Endothelial cell of umbilical vein (primary cell): ENCODE measurements at regions not wholly inside any gene's neighbourhood (a gene's known extent, or its start where the extent isn't known, plus 50 kb on each side); places are given as distances from the start of the nearest gene placed in this dataset.

Experiments used
- BruUV-seq: library from RNA; stranded (reverse); fragments of 400-500 nt; replicated peaks from 2 replicates; lab custom pipeline; 2021; lab: Mats Ljungman, UMichigan
- CTCF ChIA-PET: fragments of 300-600, 350-600 bp; sonication (Branson Sonifier 250); formaldehyde crosslinking; loops from one replicate; lab custom pipeline; 2021; ENCODE audit warnings: antibody characterized with exemption, inconsistent platforms; lab: Charles Lee
- POLR2A ChIA-PET: fragments of 300-600, 350-600 bp; sonication (Branson Sonifier 250); formaldehyde crosslinking; loops from one replicate; lab custom pipeline; 2021; ENCODE audit warnings: antibody characterized with exemption, inconsistent platforms; lab: Charles Lee
- DNase-seq: peaks from one replicate; pipeline ENCODE4 v3.0.0-alpha.2; 2011; ENCODE audit warnings: low read depth, low spot score
- FAIRE-seq: peaks from 2 replicates; lab custom pipeline; 2011; peaks lifted over from hg19 to GRCh38; lab: Jason Lieb, UNC
- H2AFZ ChIP-seq: 2 replicates; pipeline ENCODE4 v1.6.0; 2012; ENCODE audit warnings: low read depth, low read length, control low read depth, inconsistent platforms
- H3K27ac ChIP-seq: 2 replicates; pipeline ENCODE4 v1.5.1; 2011; ENCODE audit warnings: low read depth, mild to moderate bottlenecking, control low read depth, low read length, moderate library complexity; ENCODE audit not compliant: insufficient read depth
- H3K27me3 ChIP-seq, 2 experiments: 2 replicates each; pipeline versions ENCODE4 v1.6.0 to v1.6.1; 2011; ENCODE audit warnings: low read length in 2 of 2, mixed read lengths in 1 of 2; ENCODE audit not compliant: control insufficient read depth in 2 of 2, insufficient read depth in 2 of 2
- H3K36me3 ChIP-seq, 2 experiments: 2 replicates in 1 of 2; 3 replicates in 1 of 2; pipeline ENCODE4 v1.5.1; 2011; ENCODE audit warnings: low read length in 2 of 2, mild to moderate bottlenecking in 1 of 2, moderate library complexity in 1 of 2; ENCODE audit not compliant: control insufficient read depth in 2 of 2, insufficient read depth in 2 of 2; ENCODE audit errors: extremely low read depth in 1 of 2
- H3K4me1 ChIP-seq: 3 replicates; pipeline ENCODE4 v1.5.1; 2011; ENCODE audit warnings: mild to moderate bottlenecking, low read length; ENCODE audit not compliant: control insufficient read depth, insufficient read depth; ENCODE audit errors: extremely low read depth
- H3K4me2 ChIP-seq: 2 replicates; pipeline ENCODE4 v1.6.1; 2011; ENCODE audit warnings: low read length, control low read depth, mixed read lengths; ENCODE audit not compliant: insufficient read depth
- H3K4me3 ChIP-seq, 3 experiments: fragments of 200-600 bp in 1 of 3; sonication (generic), shearing (Covaris generic) in 1 of 3; replicated peaks in 1 of 3; 2 replicates each; pipeline ENCODE4 v1.5.1; 2011 to 2016; ENCODE audit warnings: control low read depth in 3 of 3, low read length in 3 of 3, mild to moderate bottlenecking in 2 of 3, inconsistent platforms in 1 of 3, low read depth in 1 of 3, moderate library complexity in 1 of 3; ENCODE audit not compliant: insufficient read depth in 1 of 3
- H3K79me2 ChIP-seq: 2 replicates; pipeline ENCODE4 v1.6.0; 2012; ENCODE audit warnings: low read length, inconsistent platforms; ENCODE audit not compliant: control insufficient read depth, insufficient read depth
- H3K9ac ChIP-seq: replicated peaks from 2 replicates; pipeline ENCODE3; 2011; ENCODE audit warnings: low read length, control low read depth; ENCODE audit not compliant: insufficient read depth; ENCODE audit errors: extremely low read depth
- H3K9me1 ChIP-seq: replicated peaks from 3 replicates; pipeline ENCODE4 v1.6.0; 2011; ENCODE audit warnings: mild to moderate bottlenecking, low read length; ENCODE audit not compliant: control insufficient read depth, insufficient read depth; ENCODE audit errors: extremely low read depth
- H3K9me3 ChIP-seq: replicated peaks from 2 replicates; pipeline ENCODE4 v1.5.1; 2012; ENCODE audit warnings: low read length, inconsistent platforms; ENCODE audit not compliant: control insufficient read depth, insufficient read depth
- H4K20me1 ChIP-seq: replicated peaks from 2 replicates; pipeline ENCODE3; 2011; ENCODE audit warnings: mild to moderate bottlenecking, low read length; ENCODE audit not compliant: control insufficient read depth, insufficient read depth; ENCODE audit errors: extremely low read depth
- EZH2 ChIP-seq: IDR thresholded peaks from 2 replicates; pipeline ENCODE4 v1.6.1; 2012; ENCODE audit warnings: borderline replicate concordance, low read depth, mild to moderate bottlenecking, moderate library complexity, low read length, inconsistent platforms; ENCODE audit not compliant: severe bottlenecking
- FOS ChIP-seq: IDR thresholded peaks from 2 replicates; pipeline ENCODE4 v1.6.1; 2011; ENCODE audit warnings: mild to moderate bottlenecking, low read length, moderate library complexity, borderline replicate concordance; ENCODE audit not compliant: insufficient read depth
- GATA2 ChIP-seq: IDR thresholded peaks from 2 replicates; pipeline ENCODE4 v1.7.0; 2011; ENCODE audit warnings: low read depth, mild to moderate bottlenecking, moderate library complexity, mixed read lengths, low read length; ENCODE audit not compliant: insufficient read length, insufficient read depth
- JUN ChIP-seq: IDR thresholded peaks from 2 replicates; pipeline ENCODE4 v1.6.1; 2011; ENCODE audit warnings: borderline replicate concordance, low read depth; ENCODE audit not compliant: insufficient read length, insufficient read depth
- MYC ChIP-seq: IDR thresholded peaks from one replicate; pipeline ENCODE4 v1.6.1; 2011; ENCODE audit warnings: mild to moderate bottlenecking, low read depth, low read length
- POLR2A ChIP-seq: IDR thresholded peaks from 2 replicates; pipeline ENCODE4 v1.6.1; 2012; ENCODE audit warnings: low read depth, mild to moderate bottlenecking, control low read depth, low read length
- POLR2AphosphoS5 ChIP-seq: IDR thresholded peaks from 2 replicates; pipeline ENCODE4 v1.6.1; 2012; ENCODE audit warnings: low read depth, mild to moderate bottlenecking, control low read depth, low read length, moderate library complexity; ENCODE audit not compliant: insufficient read depth
- dilution Hi-C: fragments of 300-500 bp; cut with MboI; formaldehyde crosslinking; loops from one replicate; pipeline ENCODE4 v1.15.0; 2019; ENCODE audit warnings: low sequenced_read_pairs; ENCODE audit not compliant: extremely low pct_ligation_motif_present
- intact Hi-C: fragments of 100-400 bp; cut with micrococcal nuclease; formaldehyde crosslinking; loops from one replicate; pipeline ENCODE4 v1.10.0; 2022
- TF ChIP-seq, protein P1 (sequence below), 2 donors: IDR thresholded peaks; 1 replicate in 1 of 2; 2 replicates in 1 of 2; pipeline ENCODE4 v1.5.1; 2011; ENCODE audit warnings: low read length in 2 of 2, mild to moderate bottlenecking in 2 of 2, moderate library complexity in 2 of 2, control low read depth in 1 of 2, inconsistent platforms in 1 of 2, low read depth in 1 of 2; ENCODE audit not compliant: insufficient read depth in 1 of 2; ENCODE audit errors: extremely low read depth in 1 of 2
- TF ChIP-seq, protein P2 (sequence below): IDR thresholded peaks from 2 replicates; pipeline ENCODE4 v1.6.1; 2011; ENCODE audit not compliant: insufficient read depth, insufficient read length

DNA sequence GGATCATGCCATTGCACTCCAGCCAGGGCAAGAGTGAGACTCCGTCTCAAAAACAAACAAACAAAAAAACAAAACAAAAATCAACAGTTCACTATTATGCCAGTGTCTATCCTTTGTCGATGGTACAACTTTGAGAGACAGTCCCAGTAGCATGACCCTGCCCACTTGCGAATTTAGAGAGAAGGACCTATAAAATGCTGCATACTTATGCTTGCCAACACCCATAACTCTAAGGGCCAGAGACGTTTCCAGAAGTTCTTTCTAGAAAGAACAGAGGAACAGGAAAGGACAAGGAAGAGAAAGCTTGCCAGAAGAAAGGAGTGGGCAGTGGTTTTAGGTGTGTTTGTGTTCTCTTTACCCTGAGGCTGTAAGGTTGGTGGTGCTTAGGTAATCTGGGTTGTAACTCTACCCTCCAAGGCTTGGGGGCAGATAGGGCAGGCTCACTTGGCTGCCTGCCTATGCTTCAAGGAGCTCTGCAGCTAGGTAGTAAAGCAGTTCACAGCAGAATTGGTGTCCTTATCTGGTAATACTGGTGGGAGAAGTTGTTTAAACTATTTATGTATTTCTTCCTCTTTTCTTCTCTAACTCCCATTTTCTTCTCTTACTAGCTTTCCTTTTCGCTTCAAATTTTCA is 50.6 kb upstream of the SPPL2A start:
- H3K9me1 ChIP-seq, result no peaks in the 10 kb centered on the region
- no peaks in the 10 kb centered on the region for H3K36me3 ChIP-seq
- H3K79me2 ChIP-seq, result no peaks in the 10 kb centered on the region
- H3K4me2 ChIP-seq, result no peak overlapping the region
- CTCF ChIA-PET, result no interaction called here
- DNase-seq, result no peak
- no peak overlapping the region for H3K4me3 ChIP-seq
- H4K20me1 ChIP-seq, result no peaks in the 10 kb centered on the region
- H2AFZ ChIP-seq, result no peak overlapping the region
- intact Hi-C loops, result no loop called here
- TF ChIP-seq POLR2A (no peak), JUN (no peak), FOS (no peak), MYC (no peak), EZH2 (no peak), POLR2AphosphoS5 (no peak), GATA2 (no peak)
- TF ChIP-seq, protein P1, sequence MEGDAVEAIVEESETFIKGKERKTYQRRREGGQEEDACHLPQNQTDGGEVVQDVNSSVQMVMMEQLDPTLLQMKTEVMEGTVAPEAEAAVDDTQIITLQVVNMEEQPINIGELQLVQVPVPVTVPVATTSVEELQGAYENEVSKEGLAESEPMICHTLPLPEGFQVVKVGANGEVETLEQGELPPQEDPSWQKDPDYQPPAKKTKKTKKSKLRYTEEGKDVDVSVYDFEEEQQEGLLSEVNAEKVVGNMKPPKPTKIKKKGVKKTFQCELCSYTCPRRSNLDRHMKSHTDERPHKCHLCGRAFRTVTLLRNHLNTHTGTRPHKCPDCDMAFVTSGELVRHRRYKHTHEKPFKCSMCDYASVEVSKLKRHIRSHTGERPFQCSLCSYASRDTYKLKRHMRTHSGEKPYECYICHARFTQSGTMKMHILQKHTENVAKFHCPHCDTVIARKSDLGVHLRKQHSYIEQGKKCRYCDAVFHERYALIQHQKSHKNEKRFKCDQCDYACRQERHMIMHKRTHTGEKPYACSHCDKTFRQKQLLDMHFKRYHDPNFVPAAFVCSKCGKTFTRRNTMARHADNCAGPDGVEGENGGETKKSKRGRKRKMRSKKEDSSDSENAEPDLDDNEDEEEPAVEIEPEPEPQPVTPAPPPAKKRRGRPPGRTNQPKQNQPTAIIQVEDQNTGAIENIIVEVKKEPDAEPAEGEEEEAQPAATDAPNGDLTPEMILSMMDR (IDR thresholded peaks at IDR 0.05; ENCODE audit: extremely low read depth in 1 of 2, insufficient read depth in 1 of 2, low read depth in 1 of 2, low read length in 2 of 2), result no peak
- TF ChIP-seq, protein P2, sequence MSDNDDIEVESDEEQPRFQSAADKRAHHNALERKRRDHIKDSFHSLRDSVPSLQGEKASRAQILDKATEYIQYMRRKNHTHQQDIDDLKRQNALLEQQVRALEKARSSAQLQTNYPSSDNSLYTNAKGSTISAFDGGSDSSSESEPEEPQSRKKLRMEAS, result no peak
- H3K27ac ChIP-seq, result no peak overlapping the region
- no peaks in the 10 kb centered on the region for H3K9me3 ChIP-seq
- FAIRE-seq, result no peak
- H3K4me1 ChIP-seq, result peaks cover 7% of the 10 kb centered on the region
- no TSS peak for BruUV-seq
- H3K9ac ChIP-seq, result no peak overlapping the region
- dilution Hi-C loops, result no loop called here
- POLR2A ChIA-PET, result no interaction called here
- peaks cover 3 to 7% of the 10 kb centered on the region in 2 experiments for H3K27me3 ChIP-seq
